Panc1 (cell line): ENCODE measurements at regions not wholly inside any gene's neighbourhood (a gene's known extent, or its start where the extent isn't known, plus 50 kb on each side); places are given as distances from the start of the nearest gene placed in this dataset.

Experiments
- ATAC-seq: fragments of 200-7000 bp; cut with Tn5 transposase; 2 replicates; pipeline ENCODE4 v1.9.1; 2020; ENCODE audit warnings: mild to moderate bottlenecking, moderate library complexity
- BruUV-seq: library from RNA; stranded (reverse); fragments of 400-500 nt; replicated peaks from 2 replicates; lab custom pipeline; 2021; lab: Mats Ljungman, UMichigan
- CTCF ChIA-PET: fragments of 300-600 bp; sonication (Branson Sonifier 250); formaldehyde crosslinking; loops from one replicate; lab custom pipeline; 2022; ENCODE audit warnings: antibody characterized with exemption; lab: Charles Lee
- POLR2A ChIA-PET: fragments of 300-600 bp; sonication (Branson Sonifier 250); formaldehyde crosslinking; loops from one replicate; lab custom pipeline; 2022; ENCODE audit warnings: antibody characterized with exemption; lab: Charles Lee
- DNase-seq: peaks from one replicate; pipeline ENCODE4 v3.0.0-alpha.2; 2010; ENCODE audit warnings: low read depth, low spot score
- H3K27ac ChIP-seq: 2 replicates; pipeline ENCODE4 v1.5.1; 2011; ENCODE audit warnings: mild to moderate bottlenecking, low read length, inconsistent platforms
- H3K27me3 ChIP-seq: fragments of 200-500 bp; sonication (Bioruptor generic); 2 replicates; pipeline ENCODE4 v1.6.0; 2014; ENCODE audit warnings: low read length, inconsistent platforms; ENCODE audit not compliant: control insufficient read depth, insufficient read depth
- H3K36me3 ChIP-seq: fragments of 200-500 bp; sonication (Bioruptor generic); 2 replicates; pipeline ENCODE4 v1.5.1; 2014; ENCODE audit warnings: inconsistent platforms, mild to moderate bottlenecking, low read length, moderate library complexity; ENCODE audit not compliant: control insufficient read depth, insufficient read depth
- H3K4me1 ChIP-seq: 2 replicates; pipeline ENCODE4 v1.5.1; 2011; ENCODE audit warnings: inconsistent platforms, mild to moderate bottlenecking, low read length, moderate library complexity; ENCODE audit not compliant: control insufficient read depth, insufficient read depth
- H3K4me3 ChIP-seq, 2 experiments: 2 replicates each; pipeline ENCODE4 v1.5.1; 2011 to 2012; ENCODE audit warnings: low read depth in 2 of 2, low read length in 2 of 2, mild to moderate bottlenecking in 2 of 2, inconsistent platforms in 1 of 2, moderate library complexity in 1 of 2
- H3K9me3 ChIP-seq: fragments of 200-500 bp; sonication (Bioruptor generic); 2 replicates; pipeline ENCODE4 v1.5.1; 2014; ENCODE audit warnings: low read depth, mild to moderate bottlenecking, inconsistent platforms, low read length, moderate library complexity; ENCODE audit not compliant: control insufficient read depth, insufficient read depth
- CTCF ChIP-seq: fragments of 450-650 bp; IDR thresholded peaks from 2 replicates; pipeline ENCODE4 v1.5.1; 2017; ENCODE audit warnings: mild to moderate bottlenecking
- POLR2AphosphoS5 ChIP-seq: IDR thresholded peaks from 2 replicates; pipeline ENCODE4 v1.6.1; 2012; ENCODE audit warnings: mild to moderate bottlenecking, low read depth, low read length, moderate library complexity
- SIN3A ChIP-seq: IDR thresholded peaks from 2 replicates; pipeline ENCODE4 v1.6.1; 2012; ENCODE audit warnings: low read depth, mild to moderate bottlenecking, low read length, moderate library complexity, borderline replicate concordance; ENCODE audit not compliant: insufficient read depth
- TCF7L2 ChIP-seq: IDR thresholded peaks from 2 replicates; pipeline ENCODE4 v1.6.1; 2011; ENCODE audit warnings: mild to moderate bottlenecking, low read depth, low read length, inconsistent platforms
- in situ Hi-C: cut with HindIII; loops from 2 replicates; pipeline ENCODE4 v1.10.0; 2016; ENCODE audit warnings: low sequenced_read_pairs, low pct_unique_long_range_greater_than_20kb
- intact Hi-C: fragments of 100-400 bp; cut with micrococcal nuclease; formaldehyde crosslinking; loops from one replicate; pipeline ENCODE4 v1.10.0; 2022; ENCODE audit not compliant: unreplicated experiment
- TF ChIP-seq, protein P1 (sequence below), 2 experiments: IDR thresholded peaks; 2 replicates each; pipeline ENCODE4 v1.6.1; 2011 to 2012; ENCODE audit warnings: low read depth in 2 of 2, control low read depth in 1 of 2, low read length in 1 of 2, mild to moderate bottlenecking in 1 of 2, moderate library complexity in 1 of 2; ENCODE audit not compliant: insufficient read depth in 1 of 2

DNA sequence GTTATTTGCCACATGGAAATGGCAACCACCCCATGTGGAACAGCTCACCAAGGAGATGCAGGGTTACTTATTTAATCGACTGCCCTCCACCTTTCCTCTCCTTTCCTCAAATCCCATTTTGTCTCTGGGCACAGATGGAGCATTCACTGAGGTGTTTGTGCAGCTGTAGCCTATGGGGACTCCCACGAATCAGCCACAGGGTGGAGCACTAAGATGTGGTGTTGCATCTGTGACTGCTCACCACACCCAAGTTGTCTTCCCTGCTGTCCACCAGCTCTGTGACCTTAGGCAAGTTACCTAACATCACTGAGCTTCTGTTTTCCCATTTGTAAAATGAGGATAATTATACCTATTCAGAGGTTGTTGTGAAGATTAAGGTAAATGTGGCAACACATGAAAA lies 252.4 kb upstream of the CPEB2 start:
- Histone ChIP-seq H3K36me3 (no peaks in the 10 kb centered on the region), H3K27ac (no peak overlapping the region), H3K4me1 (no peaks in the 10 kb centered on the region), H3K9me3 (no peaks in the 10 kb centered on the region), H3K4me3 (no peak overlapping the region), H3K27me3 (no peaks in the 10 kb centered on the region)
- CTCF ChIA-PET = interaction anchor here (0.6 kb wide), 1 partner anchor 1094 kb away, joined by 5 read pairs; no protein-coding TSS in a partner anchor
- in situ Hi-C loops (no loop called here), intact Hi-C loops (no loop called here)
- POLR2A ChIA-PET = interaction anchor here (0.6 kb wide), 1 partner anchor 9 kb away, joined by 11 read pairs; no protein-coding TSS in a partner anchor
- no TSS peak for BruUV-seq
- ATAC-seq (no peak), DNase-seq (no peak)
- no peak for TF ChIP-seq CTCF
- TF ChIP-seq SIN3A = no peak
- TF ChIP-seq TCF7L2 = no peak
- TF ChIP-seq, protein P1, sequence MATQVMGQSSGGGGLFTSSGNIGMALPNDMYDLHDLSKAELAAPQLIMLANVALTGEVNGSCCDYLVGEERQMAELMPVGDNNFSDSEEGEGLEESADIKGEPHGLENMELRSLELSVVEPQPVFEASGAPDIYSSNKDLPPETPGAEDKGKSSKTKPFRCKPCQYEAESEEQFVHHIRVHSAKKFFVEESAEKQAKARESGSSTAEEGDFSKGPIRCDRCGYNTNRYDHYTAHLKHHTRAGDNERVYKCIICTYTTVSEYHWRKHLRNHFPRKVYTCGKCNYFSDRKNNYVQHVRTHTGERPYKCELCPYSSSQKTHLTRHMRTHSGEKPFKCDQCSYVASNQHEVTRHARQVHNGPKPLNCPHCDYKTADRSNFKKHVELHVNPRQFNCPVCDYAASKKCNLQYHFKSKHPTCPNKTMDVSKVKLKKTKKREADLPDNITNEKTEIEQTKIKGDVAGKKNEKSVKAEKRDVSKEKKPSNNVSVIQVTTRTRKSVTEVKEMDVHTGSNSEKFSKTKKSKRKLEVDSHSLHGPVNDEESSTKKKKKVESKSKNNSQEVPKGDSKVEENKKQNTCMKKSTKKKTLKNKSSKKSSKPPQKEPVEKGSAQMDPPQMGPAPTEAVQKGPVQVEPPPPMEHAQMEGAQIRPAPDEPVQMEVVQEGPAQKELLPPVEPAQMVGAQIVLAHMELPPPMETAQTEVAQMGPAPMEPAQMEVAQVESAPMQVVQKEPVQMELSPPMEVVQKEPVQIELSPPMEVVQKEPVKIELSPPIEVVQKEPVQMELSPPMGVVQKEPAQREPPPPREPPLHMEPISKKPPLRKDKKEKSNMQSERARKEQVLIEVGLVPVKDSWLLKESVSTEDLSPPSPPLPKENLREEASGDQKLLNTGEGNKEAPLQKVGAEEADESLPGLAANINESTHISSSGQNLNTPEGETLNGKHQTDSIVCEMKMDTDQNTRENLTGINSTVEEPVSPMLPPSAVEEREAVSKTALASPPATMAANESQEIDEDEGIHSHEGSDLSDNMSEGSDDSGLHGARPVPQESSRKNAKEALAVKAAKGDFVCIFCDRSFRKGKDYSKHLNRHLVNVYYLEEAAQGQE (IDR thresholded peaks at IDR 0.05; ENCODE audit: insufficient read depth in 1 of 2, low read depth in 2 of 2, low read length in 1 of 2) = no peak
- no peak for TF ChIP-seq POLR2AphosphoS5

DNA sequence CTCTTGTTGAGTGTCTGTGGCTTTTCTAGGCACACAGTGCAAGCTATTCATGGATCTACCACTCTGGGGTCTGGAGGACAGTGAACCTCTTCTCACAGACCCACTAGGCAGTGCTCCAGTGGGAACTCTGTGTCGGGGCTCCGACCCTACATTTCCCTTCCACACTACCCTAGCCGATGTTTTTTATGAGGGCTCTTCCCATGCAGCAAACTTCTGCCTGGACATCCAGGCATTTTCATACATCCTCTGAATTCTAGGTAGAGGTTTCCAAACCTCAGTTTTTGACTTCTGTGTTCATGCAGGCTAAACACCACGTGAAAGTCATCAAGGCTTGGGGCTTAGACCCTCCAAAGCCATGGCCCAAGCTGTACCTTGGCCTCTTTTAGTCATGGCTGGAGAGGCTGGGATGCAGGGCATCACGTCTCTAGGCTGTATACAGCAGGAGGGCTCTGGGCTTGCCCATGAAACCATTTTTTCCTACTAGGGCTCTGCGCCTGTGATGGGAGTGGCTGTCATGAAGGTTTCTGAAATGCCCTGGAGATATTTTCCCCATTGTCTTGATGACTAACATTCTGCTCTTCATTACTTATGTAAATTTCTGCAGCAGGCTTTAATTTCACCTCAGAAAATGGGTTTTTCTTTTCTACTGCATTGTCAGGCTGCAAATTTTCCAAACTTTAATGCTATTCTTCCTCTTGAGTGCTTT lies 249.8 kb upstream of the CPEB2 start:
- Histone ChIP-seq H3K36me3 (no peaks in the 10 kb centered on the region), H3K27me3 (no peaks in the 10 kb centered on the region), H3K27ac (no peak overlapping the region), H3K4me3 (no peak overlapping the region), H3K9me3 (no peaks in the 10 kb centered on the region), H3K4me1 (no peaks in the 10 kb centered on the region)
- in situ Hi-C loops (no loop called here), intact Hi-C loops (no loop called here)
- ATAC-seq (no peak), DNase-seq (no peak)
- ChIA-PET POLR2A (no interaction called here), CTCF (no interaction called here)
- BruUV-seq = no TSS peak
- no peak for TF ChIP-seq CTCF
- TF ChIP-seq TCF7L2 = no peak
- TF ChIP-seq POLR2AphosphoS5 = no peak
- no peak for TF ChIP-seq SIN3A
